Transverse colon (tissue), 4 donors: ENCODE measurements at regions not wholly inside any gene's neighbourhood (a gene's known extent, or its start where the extent isn't known, plus 50 kb on each side); places are given as distances from the start of the nearest gene placed in this dataset.

Experiments
- CTCF ChIP-seq, 5 experiments: fragments of 200-600 bp in 3 of 5; fragments of 450-650 bp in 2 of 5; sonication (generic) in 3 of 5; IDR thresholded peaks; 1 replicate in 2 of 5; 2 replicates in 3 of 5; pipeline ENCODE4 v1.5.1; 2016 to 2017; ENCODE audit warnings: antibody characterized with exemption in 5 of 5, inconsistent platforms in 3 of 5, mild to moderate bottlenecking in 2 of 5, moderate library complexity in 1 of 5
- EP300 ChIP-seq: sonication (generic); formaldehyde crosslinking; IDR thresholded peaks from one replicate; pipeline ENCODE4 v1.6.1; 2017; ENCODE audit warnings: antibody characterized with exemption, low read depth
- POLR2AphosphoS5 ChIP-seq, 3 donors: sonication (generic); formaldehyde crosslinking; IDR thresholded peaks; one replicate each; pipeline ENCODE4 v1.6.1; 2016; ENCODE audit warnings: antibody characterized with exemption in 3 of 3

- no peak for TF ChIP-seq CTCF (IDR thresholded peaks at IDR 0.05)
- TF ChIP-seq POLR2AphosphoS5 (IDR thresholded peaks at IDR 0.05): no peak
- no peak for TF ChIP-seq EP300
Observed at GRCh38 chr6:154605178-154605881, 94.8 kb upstream of the CNKSR3 start.
